GOT3 (cell line): ENCODE measurements at regions not wholly inside any gene's neighbourhood (a gene's known extent, or its start where the extent isn't known, plus 50 kb on each side); places are given as distances from the start of the nearest gene placed in this dataset.
"Not testable (repeated sequence)": the region's sequence is repeated elsewhere in the genome, so short reads cannot be mapped to it uniquely, and the experiment has no call there.

Source experiments
- DNase-seq: peaks from one replicate; lab custom pipeline; 2025; ENCODE audit warnings: mixed read lengths; lab: John Stamatoyannopoulos, UW

DNA sequence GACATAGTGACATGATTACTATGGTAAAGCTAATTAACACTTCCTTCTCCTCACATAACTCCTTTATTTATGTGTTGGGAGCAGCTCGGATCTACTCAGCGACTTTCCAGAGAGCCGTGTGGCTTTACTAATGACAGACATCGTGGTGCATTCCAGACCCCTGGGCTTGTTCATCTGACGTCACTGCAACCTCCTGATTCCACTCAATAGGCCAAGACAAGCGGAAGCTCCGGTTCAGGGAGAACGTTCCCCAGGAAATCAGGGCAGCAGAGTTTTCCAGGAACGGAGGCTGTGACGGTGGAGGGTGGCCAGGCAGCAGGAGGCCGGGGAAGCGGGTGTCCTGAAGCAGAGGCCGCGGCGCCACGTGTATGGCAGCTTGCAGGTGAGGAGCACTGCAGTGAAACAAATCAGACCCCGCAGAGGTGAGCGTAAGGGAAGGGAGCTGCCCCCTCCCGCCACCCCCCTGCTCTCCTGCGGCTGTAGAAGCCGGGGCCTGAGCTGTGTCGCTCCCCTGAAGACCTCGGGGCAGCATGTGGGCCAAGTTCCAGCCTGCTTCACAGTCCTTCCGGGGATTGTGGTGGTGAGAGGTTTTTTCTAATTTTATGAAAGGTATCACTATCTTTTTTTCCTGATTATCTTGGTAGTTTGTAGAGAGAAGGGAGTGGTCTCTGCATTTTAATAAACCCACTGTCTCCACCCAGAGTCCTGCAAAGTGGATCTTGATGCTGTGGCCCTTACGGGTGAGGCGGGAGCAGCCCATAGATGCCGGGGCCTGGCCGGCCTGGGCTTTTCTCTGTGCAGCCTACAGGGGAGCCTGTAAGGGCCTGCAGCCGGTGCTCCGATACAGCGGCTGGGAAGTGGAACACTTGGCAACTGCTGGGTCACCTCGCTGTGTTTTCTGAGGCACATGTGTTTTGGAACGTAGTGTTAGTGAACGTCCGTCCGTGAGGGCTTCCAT, 220.4 kb upstream of the IRX4 start:
- DNase-seq = no peak

DNA sequence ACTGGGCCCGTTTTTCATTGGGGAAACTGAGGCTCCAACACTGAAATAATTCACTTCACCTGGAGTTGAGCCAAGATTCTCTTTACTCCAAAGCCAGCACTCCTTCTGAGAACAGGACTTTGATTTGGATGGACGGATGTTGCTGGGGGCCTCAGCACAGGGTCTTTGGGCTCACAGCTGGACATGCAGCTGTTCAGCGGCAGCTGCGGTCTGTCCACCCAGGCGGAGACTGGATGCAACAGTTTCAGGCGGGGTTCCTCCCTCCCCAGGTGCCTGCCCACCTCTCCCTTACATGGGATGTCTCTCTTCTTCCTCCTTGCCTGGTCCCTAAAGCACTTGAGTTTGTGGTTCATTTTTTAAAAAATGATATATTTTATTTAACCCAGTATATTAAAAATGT, 219.0 kb upstream of the IRX4 start:
- no peak for DNase-seq

DNA sequence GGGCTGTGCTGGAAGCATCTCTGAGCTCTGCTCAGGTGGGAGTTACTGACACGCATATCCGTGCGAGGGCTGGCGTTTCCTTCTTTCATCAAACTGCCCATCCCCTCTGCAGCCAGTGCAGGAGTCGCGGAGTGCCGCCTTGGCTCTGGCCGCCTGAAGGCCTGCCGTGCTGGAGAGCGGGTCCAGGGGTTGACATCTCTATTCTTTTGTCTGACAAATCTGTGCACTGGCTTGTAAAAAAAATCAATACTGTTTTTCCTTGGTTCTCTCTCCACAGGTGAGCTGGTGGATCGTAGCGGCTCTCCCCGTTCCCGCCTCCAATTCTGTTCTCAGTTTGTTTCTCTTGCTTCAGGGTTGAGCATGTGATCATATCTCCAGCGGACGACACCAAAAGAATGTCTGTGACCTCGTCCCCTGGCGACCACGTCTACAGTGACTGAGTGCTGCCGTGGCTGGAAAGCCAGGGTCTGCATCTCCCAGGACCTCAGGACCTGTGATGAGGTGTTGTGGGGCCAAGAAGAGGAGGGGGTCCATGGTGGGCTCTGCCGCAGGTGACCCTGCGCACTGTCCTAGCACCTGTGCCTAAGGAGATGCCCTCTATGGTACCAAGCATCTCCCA, 214.3 kb upstream of the IRX4 start:
- no peak for DNase-seq

GRCh38 chr5:2095011-2095410, 212.3 kb upstream of the IRX4 start:
- DNase-seq = no peak

DNA sequence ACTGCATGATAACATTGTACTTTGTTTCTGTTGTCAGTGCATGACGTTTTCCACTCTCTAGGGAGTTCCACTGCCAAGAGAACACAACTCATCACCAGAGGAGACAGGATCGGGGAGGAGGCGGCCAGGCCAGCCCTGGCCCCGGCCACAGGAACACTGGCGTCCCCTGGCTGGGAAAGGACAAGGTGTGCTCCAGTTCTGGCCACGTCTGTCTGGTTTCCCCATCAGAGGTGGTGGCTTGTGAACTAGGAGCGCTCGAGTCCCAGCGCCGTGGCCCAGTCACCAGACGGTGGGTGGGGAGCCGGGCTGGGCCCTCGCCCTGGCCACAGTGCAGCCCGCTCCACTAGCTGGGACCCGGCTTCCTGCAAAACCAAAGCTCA, 211.9 kb upstream of the IRX4 start:
- no peak for DNase-seq

- no peak for DNase-seq
These were observed 211.3 kb upstream of the IRX4 start for GRCh38 chr5:2093859-2094615.

- no peak for DNase-seq
These were observed 209.2 kb upstream of the IRX4 start for GRCh38 chr5:2091921-2092320.

GRCh38 chr5:2087980-2088379, 205.3 kb upstream of the IRX4 start:
- DNase-seq = no peak

DNA sequence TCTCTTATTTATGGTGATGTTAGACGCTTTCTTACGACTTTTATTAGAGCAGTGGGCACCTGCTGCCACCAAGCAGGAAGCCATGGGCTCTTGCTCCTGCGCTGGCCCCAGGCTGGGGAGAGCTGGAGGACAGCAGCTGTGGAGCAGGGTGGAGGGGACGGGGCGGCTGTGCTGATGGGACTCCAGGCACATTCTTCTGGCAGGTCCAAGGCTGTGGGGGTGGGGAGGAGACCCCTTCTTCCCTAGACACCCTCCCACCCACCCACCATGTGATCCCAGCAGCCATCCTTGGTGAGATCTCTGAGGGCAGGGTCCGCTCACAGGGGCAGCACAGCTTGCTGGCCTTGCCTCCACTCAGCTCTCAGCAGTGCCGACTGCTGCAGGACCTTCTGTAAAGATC, 192.6 kb upstream of the IRX4 start:
- no peak for DNase-seq

DNA sequence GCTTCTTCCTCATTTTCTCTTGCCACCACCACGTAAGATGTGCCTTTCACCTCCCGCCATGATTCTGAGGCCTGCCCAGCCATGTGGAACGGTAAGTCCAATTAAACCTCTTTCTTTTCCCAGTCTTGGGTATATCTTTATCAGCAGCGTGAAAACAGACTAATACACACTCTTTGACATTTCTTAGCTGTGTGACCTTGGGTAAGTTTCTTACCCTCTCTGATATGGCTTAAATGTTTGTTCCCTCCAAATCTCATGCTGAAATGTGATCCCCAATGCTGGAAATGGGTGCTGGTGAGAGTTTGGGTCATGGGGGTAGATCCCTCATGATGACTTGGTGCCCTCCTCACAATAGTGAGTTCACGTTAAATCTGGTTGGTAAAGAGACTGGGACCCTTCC, 188.8 kb upstream of the IRX4 start:
- DNase-seq = no peak

DNA sequence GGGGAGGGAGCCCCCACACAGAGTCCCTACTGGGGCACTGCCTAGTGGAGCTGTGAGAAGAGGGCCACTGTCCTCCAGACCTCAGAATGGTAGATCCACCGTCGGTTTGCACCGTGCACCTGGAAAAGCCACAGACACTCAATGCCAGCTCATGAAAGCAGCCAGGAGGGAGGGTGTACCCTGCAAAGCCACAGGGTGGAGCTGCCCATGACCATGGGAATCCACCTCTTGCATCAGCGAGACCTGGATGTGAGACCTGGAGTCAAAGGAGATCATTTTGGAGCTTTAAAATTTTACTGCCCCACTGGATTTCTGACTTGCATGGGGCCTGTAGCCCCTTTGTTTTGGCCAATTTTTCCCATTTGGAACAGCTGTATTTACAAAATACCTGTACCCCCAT, 188.1 kb upstream of the IRX4 start:
- DNase-seq = not testable (repeated sequence)

- no peak for DNase-seq
These were observed 185.8 kb upstream of the IRX4 start for GRCh38 chr5:2068531-2068930.

- no peak for DNase-seq
These were observed 183.6 kb upstream of the IRX4 start for GRCh38 chr5:2066373-2066772.

DNA sequence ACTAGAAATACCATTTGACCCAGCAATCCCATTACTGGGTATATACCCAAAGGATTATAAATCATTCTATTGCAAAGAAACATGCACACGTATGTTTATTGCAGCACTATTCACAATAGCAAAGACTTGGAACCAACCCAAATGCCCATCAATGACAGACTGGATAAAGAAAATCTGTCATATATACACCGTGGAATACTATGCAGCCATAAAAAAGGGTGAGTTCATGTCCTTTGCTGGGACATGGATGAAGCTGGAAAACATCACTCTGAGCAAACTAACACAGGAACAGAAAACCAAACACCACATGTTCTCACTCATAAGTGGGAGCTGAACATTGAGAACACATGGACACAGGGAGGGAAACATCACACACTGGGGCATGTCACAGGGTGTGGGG, 180.7 kb upstream of the IRX4 start:
- not testable (repeated sequence) for DNase-seq

DNA sequence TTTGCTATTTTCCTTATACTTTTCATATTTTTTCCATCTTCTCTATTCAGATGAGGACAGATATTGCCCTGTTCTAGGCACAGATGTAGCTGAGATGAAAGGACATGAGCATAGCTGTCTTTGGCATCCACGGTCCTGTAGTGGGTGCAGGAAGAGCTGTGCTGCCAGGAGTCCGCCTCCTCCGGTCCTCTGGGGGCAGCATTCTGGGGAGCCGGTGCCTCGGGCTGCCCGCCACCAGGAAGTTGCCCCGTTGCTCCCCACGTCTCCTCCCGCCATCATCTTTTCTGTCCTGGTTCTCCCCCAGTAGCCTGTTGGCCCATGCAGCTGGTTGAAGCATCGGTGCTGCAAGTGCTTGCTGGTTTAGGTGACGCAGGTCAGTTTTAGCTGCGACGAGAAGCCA, 170.0 kb upstream of the IRX4 start:
- no peak for DNase-seq

DNA sequence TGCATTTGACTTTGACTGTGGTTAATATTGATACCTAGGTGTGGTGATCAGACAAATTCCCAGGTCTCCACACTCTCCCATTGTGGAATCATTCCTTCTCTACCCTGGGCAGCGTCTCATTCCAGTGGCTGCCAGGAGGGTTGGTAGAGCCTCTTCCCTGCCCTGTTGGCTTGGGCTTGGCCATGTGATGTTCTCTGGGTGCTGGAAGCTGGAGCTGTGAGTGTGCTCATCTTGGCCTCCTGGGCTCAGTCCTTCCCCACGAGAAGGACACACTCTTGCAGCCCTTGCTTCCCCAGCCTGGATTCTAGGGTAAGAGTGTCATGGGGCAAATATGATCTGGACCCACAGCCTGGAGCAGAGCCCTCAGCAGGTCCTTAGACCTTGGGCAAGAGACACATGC, 167.2 kb upstream of the IRX4 start:
- no peak for DNase-seq

DNA sequence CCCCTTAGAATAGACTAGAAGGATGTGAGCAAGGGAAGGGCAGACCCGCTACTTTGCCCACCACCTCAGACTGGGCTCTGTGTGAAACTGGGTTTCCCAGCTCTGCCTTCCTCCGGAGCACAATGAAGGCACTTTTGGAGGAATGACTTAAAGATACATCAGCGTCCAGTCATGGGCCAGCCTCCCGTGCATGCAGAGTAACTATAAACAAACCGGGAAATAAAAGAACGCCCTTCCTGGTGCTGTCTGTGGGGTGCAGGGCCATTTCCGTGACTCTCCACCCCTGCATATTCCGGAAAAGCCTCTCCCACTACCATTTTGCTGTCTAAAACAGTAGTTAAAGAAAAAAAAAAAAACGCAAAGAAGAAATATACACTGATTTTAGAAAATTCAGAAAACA, 165.9 kb upstream of the IRX4 start:
- DNase-seq = no peak

DNA sequence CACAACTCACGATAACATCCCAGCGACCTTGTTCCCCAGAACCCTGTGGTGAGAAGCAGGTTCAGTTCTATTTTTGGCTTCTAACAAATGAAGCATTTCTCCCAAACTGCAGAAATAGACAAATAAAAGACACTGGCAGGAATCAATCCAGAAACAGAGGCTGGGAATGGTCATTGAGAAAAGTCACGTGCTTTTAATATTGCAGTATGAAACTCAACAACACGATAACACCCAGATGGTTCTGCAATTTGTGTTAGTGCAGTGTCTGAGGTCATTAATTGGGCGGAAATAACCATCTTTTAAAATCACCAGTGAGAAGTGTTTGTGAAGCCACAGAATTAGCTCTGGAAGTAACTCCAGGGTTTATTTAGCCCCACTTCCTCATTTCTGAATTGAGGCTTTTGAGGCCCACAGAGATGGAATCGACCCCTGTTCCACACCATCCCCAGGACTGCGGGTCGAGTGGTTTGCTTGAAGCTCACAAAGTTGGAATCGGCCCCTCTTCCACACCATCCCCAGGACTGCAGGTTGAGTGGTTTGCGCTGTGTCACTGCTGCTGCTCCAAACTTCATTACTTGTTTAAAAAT, 164.7 kb upstream of the IRX4 start:
- DNase-seq = no peak

DNA sequence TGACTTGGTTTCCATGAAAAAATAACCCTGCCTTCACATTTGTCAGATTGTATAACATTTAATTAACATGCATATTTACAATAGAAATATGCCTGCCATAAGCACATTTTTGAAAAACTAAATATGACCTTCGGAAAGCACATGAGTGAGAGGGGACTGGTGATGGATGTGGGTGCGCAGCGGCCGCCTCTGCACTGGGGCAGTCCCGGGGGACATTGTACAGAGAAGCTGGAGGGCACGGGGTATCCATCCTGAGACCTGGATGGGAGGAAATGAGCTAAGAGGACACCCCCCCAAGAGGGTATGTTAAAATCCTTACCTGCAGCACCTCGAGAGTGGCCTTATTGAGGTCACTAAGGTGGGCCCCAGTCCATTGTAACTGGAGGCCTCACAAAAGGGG, 161.3 kb upstream of the IRX4 start:
- no peak for DNase-seq

- no peak for DNase-seq
These were observed 156.4 kb upstream of the IRX4 start for GRCh38 chr5:2039180-2039531.

DNA sequence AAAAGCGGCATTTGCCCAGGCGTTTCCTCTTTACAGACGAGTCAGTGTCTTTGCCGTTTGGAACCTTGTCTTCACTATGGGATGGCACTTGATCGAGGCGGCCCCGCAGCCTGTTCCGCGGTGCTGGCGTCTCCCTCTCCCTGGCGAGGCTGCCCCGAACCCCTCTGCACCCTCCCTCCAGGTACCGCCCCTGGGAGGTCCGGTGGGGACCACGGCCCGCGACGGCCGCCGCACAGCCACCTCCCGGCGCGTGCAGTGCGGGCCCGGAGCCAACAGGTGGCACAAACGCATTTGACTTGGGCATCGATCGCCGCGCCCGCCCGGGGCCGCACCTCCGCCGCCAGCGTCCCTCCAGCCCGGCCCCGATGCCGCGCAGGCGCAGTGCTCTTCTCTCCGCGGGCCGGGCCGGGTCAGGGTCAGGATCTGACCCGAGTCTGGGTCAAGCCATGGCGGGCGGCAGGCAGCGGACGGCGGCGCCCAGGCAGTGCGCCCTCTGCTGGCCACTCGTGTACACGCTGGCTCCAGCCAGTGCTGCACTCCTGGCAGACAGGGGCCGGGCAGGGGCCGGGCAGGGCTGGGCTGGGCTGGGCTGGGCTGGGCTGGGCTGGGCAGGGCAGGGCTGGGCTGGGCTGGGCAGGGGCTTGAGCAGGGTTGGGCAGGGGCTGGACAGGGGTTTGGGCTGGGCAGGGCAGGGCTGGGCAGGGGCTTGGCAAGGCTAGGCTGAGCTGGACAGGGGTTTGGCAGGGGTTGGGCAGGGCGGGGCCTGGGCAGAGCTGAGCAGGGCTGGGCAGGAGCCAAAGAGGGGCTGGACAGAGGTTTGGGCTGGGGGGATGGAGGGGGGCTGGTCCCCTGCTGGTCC, 155.8 kb upstream of the IRX4 start:
- no peak for DNase-seq

DNA sequence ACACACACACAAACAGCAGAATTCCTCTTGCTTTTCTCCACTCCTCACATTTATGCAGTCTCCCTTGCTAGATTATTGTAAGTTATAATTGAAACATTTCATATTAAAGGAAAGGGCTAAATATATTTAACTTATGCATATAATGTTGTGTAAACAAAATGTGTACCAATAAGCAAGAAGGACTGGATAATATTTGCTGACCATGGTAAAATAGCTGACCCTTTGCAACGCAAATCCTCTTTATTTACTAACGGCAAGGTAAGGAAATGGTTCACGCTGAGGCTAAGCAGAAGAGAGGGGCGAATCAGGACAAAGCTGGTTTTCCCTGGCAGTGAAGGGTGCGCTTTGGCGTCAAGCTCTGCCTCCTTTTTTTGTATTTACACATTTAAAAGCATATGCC, 154.2 kb upstream of the IRX4 start:
- no peak for DNase-seq
